NCI-H187 treated with DMSO at 0.1 percent for 48 hours (cell line): ENCODE measurements at regions not wholly inside any gene's neighbourhood (a gene's known extent, or its start where the extent isn't known, plus 50 kb on each side); places are given as distances from the start of the nearest gene placed in this dataset.

Experiments used
- DNase-seq: peaks from one replicate; lab custom pipeline; 2025; lab: John Stamatoyannopoulos, UW

DNA sequence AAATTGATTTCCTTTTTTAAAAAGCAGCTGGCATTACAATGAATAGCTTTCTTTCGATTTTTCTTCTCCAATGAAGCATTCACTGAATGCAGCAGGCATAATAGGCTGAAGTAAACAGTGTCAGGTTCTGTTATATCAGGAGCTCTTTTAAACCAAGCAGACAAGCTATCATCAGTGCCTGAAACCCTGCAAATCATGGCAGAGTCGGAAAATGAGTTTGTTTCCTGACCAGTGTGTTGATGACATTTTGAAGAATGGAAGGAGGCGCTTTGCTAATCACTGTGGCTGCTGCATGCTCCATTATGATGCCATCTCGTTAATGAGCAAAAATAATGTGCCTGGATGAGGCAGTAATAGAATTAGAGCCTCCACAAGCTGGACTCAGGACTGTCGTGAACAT, 284.5 kb downstream of the ZNF608 start:
- peak; percentile 45 for DNase-seq

DNA sequence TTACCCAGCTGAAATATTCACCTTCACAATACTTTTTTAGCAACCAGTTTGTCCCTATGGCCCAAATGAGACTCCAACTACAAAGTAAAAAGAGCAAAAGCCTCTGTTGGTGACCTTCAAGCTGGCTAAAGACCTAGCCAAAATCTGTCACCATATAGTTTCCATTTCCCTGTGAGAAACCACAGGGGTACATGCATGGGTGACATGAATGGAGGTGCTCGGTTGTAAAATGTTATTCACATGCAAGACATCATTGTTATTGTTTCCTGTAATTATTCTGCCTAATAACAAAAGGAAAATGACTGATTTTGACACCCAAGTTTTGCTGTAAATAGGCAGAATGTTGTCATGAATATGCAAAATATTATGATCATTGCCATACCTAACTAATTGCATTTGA, 285.3 kb downstream of the ZNF608 start:
- no peak for DNase-seq

DNA sequence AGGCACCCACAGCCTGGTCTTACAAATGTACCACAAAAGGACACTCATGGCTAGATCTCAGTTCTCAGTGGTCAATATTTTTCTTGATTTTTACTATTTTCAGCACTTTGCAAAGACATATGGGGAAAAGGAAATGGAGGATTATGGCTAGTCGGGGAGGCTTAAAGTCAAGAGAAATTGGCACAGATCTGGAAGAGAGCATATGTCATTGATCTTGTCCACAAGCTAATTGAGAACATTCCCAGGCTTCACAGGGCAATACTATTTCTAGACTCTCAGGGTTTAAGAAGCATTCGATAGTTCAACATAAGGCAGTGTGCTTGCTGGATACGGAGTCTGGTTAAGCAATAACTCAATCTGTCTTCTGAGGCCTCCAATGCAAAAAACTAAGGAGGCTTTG, 285.8 kb downstream of the ZNF608 start:
- DNase-seq = no peak

DNA sequence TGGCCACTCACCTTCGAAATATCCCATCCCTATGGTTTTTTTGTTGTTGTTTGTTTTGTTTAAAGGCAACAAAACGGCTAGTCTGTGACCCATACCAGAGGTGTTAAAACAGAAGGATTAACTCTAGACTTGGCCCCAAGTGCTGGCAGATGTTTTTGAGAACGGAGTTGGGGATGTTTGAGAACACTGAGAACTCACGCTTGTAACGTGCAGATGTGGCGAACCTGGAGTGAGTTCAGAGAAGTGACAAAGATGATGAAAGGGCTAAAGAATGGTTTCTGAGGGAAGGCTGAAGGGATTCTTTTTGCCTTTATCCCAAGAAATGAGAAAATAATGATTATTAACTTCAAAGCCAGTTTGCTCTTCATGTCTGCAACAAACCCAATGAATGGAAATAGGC, 286.5 kb downstream of the ZNF608 start:
- no peak for DNase-seq

DNA sequence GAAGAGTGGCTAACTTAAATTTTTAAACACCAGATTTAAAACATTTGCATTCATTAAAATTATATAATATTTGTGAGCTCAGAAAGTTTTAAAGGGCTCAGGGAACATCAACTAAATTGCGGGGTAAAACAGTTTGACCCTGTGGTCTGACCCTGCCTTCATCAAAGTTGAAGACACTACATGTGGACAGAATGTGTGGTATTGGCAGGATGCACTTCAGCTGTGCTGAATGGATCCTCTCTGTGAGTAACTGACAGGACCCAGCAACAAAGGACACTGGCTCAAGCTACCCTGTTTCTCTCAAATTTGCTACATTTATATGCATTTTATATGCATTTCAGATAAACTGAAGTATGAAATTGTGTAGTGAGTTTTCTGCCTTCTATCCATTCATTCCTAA, 288.5 kb downstream of the ZNF608 start:
- DNase-seq = no peak

DNA sequence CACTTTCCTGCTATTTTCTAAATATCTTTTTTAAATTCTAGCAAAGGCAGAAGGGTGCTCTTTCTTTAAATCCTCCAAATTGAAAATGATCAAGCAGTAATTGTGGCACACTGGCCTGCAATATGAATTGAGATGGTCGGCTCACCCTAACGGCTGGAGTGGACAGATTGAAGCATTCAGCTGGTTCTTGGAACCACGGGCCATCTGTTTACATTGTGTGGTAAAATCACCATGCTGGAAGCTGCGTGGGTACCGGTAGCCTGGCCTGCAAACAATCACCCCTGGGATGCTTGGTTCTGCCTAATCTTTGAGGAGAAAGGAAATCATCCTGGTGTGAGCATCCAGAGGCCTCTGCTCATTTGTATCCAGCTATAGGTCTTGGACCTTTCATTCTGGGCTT, 289.3 kb downstream of the ZNF608 start:
- DNase-seq = no peak

DNA sequence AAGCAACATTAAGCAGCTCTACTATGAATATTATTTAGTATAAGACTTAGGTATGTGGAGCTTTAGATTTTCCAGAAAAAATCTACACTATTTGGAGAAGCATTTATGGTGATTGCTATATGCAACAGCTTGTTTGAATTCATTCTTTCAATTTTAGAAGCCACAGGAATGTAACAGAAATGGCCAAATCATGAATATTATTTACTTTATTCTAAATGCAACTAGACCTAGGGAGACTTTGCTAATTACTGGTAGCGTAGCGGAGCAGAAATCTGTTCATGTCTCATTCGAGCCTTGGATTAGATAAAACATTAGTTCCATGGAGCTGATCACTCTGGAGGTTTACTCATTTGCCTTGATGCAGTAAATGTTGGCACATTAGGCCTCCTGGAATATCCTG, 290.2 kb downstream of the ZNF608 start:
- DNase-seq = no peak

DNA sequence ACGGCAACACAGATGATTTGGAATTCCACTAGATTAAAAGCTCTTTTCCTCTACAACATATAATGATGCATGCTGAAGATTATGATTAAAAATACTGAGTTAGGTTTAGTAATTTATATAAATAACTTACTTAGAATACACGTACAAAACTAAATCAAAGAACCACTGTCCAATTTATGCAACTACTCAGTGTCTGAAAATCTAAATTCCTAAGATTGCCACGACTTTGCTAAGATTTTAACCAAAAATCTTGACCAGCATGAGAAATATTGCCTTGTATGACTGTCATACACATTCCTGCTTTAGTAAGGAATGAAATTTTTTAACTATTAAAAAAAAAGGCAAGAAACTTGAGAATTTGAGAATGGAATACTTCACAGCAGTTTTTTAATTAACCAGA, 292.4 kb downstream of the ZNF608 start:
- no peak for DNase-seq

DNA sequence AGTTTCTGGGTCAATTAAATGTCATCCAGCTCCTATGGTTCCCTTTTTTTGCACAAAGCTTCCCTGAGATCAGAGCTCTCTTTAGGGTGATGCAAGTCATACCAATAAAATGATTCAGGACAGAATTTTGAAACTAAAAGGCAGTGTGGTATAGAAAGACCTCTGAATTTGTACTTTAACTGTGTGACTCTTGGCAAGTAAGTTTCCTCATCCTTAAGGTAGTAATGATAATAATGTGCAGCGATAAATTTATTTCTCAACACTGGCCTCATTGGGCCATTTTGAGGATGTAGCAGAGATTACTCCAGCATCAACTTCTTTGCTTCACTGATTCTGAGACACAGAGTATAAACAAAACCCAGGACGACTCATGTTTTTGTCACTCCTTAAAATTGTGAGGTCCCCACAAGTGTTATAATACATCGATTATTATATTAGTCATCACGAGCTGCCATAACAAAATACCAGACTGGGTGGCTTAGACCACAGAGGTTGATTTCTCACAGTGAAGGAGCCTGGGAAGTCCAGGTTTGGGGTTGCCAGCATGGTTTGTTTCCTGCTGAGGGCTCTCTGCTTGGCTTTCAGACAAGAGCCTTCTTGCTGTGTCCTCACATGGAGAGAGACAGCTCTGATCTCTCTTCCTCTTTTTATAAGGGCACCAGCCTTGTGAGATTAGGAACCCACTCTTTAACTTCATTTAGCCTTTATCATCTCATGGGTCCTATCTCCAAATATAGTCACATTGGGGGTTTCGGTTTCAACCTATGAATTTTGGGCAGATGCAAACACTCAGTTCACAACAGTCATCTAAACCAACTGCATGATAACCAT, 293.0 kb downstream of the ZNF608 start:
- DNase-seq = no peak

DNA sequence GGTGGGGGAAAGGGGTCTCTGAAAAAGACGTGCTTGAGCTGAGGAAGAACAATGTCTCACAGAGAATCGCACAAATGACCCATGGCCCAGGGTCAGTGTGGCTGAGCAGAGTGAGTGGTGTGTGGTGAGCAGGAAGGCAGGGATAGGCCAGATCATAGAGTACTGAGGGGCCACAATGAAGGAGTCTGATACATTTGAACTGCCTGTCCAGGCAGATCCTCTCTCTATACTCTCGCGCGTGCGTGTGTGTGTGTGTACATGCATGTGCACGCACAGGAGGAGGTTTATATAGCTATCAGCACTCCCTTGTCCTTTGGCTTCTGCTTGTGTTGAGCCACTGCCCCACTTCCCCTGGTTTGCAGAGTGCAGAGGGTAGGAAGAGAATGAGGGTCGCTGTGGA, 294.0 kb downstream of the ZNF608 start:
- DNase-seq = no peak

DNA sequence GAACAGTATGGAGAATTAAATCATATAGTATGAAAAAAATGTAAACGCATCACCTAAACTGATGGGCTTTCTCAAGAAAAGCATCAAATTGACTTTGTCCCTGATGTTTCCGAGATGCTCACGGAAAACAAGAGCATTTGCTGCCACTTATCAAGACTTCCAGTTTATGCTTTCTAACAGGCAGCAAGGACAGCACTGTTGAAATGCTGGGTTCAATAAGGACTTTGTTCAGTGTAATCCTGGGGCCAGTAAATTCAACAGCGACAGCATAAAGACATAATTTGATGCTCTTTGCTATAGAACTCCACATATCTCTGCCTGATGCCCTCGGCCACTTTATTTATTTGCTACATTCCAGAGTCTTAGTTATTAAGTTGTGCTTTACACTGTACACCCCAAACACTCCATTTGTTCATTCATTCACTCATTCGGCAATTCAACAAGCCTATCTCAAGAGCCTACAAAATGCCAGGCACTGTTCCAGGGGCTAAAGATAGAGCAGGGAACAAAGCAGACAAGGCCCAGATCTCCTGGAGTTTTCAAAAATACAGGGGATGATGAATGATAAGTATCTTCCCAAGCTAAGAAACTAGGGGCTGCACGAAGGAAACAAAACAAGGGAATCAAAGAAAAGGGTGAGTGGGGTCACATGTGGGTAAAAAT, 294.6 kb downstream of the ZNF608 start:
- DNase-seq = no peak

DNA sequence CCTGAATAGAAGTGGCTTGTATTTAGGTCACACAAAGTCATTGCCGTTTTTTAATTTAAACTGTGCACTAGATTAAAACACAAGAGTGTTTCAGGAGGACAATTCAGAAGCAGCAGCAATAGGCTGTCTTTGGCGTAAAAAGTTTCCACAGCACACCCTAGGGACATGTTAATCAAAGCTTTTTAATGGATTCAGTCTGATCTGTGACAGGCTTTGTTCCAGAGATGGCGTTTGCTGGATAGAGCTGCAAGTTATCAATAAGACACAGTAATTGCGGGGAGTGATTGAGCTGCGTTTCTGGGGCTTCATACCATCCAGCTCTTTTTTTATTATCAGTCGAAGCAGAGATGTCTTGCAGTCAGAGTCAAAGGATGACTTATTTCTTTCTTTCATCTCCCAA, 300.3 kb downstream of the ZNF608 start:
- DNase-seq = no peak

DNA sequence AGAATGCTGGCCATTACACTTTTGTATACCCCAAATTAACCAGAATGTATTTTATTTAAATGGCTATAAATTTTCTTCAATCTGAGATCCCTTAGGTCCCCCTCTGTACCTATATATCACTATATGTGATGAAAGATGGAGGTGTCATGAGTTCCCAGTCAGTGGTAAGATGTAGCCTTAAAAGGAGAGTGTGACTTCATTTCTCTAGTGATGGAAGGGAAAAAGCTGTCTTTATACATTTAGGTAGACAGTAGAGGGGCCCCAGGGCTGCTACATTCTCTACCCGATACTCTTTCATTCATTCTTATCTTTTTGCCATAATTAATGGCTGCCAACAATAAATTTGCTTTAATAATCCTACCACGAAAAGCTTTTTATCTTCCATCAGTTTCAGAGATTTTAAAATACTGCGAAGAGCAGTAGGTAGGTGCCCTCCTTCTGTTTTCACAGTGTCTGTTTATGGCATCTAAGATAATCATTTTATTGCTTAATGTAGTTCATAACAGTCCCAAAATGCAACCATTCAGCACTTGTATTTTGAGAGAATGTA, 301.3 kb downstream of the ZNF608 start:
- no peak for DNase-seq

DNA sequence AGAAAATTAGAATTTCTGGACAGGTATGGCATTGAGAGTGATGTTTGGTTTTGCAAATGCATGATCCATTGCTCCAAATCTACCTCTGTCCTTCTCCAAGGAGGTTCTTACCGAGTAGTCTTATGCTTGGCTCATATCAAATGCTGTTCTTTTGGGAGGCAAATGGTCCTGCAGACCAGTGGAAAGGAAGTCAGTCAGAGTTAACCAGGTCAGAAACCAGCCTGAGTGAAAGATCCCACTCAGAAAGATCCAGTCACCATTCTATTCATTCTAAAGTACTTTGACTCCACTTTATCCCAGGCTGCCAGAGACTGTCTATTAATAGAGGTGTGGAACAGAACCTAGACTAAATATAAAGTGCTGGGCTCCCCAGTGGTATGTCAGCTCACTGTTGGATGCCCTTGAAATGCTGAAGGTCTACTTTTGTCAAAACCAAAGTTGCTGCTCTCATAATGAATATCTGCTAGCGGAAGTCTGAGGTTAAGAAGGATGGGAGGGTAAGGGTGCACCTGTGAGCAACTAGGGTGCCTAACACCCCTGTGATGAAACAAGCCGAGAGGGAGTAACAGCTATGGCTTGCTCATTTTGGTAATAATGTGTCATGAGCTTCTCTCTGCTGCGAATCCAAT, 302.2 kb downstream of the ZNF608 start:
- no peak for DNase-seq

DNA sequence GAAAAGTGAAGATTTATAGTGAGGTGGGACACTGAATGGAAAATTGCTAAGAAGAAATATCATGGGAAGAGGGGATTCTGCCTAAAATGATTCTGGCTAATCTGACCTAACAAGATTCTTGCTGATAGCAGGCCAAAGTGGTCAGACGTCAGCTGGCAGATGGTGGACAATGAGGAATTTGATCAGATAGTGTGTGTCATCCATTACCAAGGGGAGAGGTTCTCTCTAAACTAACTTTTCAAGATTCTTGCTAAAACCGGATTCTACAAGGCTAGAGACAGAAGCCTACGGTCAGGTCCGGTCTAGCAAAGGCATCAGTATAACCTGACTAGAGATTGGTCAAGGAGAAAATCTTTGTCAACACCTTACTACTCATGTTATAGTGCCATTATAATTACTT, 306.0 kb downstream of the ZNF608 start:
- no peak for DNase-seq

DNA sequence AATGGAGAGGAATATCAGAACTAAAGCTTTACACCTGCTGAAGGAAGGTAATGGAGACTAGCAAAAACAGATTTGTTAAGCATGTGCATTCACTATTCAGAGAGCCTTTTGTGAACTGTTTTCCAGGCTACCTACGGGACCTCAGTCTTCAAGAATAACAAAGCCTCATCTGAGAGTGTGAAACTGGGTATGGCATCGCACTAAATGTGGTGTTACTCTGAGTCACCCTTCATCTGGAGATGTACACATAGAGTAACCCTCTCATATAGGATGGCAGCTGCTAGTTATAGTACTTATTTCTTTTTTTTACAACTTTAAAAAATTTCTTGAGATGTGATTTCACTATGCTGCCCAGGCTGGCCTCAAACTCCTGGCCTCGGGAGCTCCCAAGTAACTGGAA, 306.8 kb downstream of the ZNF608 start:
- DNase-seq = peak; percentile 72

DNA sequence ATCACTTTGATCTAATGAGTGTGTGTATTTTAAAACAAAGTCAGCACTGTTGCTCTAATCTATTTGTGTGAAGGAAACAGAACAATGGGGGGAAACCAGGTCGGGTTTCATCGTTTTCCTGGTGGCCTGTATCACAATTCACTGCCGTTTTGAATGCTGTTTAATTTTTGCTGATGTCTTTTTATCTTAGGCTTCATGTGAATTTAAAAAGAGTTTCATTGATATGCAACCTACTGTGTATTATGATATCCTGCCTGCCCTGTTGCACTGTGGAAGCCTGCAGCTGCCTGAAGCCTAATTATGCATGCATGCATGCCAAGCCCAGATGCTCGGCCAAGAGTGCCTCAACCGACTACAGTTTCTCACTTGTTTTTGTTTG, 307.5 kb downstream of the ZNF608 start:
- no peak for DNase-seq

DNA sequence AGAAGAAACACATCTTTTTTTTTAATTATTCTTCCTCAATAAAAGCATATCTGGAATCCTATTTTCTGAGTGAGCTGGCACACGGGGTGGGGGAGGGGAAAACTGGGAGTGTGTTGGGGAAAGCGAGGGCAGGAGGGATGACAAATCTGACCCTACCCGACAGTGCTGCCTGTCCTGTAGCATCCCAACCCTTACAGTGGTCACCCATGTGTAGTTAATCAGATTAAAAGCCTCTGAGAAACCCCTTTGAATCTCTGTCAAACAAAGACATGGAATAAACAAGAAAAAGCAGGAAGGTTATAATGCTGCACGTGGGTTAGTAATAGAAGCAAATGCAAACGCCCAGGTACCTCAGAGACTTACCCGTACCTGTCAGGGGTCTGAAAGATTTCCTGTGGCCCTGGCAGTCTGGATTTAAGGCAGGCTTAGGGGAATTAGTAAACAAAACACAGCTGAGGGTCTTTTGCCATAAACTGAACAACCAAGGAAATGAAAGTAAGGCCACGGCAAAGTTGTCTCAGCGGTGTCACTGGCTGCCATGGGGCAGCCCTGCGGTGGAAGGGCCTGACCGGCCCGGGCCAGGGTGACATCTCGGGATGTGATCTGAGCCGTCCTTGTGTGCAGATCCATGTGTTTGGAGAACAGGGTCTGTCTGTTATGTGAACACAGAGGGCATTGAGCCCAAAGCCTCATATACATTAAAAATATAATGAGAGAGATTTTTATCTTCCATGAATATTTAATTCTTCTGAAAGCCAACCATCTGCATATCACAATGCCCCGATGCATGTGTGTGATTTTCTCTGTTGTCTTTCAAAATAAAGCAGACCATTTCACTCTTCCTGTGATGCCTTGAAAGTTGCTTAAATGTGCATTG, 308.2 kb downstream of the ZNF608 start:
- no peak for DNase-seq

DNA sequence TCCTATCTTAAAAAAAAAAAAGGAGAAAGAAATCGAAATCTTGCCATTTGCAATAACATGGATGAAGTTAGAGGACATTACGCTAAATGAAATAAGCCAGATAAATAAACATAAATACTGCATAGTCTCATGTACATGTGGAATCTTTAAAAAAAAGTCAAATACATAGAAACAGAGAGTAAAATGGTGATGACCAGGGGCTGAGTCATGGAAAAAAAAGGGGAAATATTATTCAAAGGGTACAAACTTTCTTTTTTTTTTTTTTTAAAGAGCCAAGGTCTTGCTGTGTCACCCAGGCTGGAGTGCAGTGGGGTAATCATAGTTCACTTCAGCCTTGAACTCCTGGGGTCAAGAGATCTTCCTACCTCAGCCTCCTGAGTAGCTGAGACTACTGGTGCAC, 310.1 kb downstream of the ZNF608 start:
- no peak for DNase-seq

DNA sequence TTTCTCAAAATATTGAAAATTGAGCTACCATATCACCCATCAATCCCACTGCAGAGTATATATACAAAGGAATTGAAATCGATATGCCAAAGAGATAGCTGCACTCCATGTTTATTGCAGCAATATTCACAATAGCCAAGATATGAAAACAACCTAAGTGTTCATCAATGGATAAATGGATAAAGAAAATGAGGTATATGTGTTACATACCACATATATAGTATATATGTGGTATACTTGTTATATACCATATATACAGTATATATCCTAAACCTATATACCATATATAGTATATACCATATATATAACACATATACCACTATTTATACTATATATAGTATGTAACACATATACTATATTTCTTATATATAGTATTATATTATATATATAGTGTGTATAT, 313.3 kb downstream of the ZNF608 start:
- no peak for DNase-seq

DNA sequence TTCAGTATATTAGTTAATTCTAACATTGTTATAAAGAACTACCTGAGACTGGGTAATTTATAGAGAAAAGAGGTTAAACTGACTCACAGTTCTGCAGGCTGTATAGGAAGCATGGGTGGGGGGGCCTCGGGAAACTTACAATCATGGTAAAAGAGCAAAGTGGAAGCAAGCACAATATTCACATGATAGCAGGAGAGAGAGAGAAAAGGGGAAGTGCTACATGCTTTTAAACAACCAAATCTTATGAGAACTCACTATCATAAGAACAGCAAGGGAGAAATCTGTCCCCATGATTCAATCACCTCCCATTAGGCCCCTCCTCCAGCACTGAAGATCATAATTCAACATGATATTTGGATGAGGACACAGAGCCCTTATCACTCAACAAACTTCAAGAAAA, 324.9 kb downstream of the ZNF608 start:
- DNase-seq = no peak

DNA sequence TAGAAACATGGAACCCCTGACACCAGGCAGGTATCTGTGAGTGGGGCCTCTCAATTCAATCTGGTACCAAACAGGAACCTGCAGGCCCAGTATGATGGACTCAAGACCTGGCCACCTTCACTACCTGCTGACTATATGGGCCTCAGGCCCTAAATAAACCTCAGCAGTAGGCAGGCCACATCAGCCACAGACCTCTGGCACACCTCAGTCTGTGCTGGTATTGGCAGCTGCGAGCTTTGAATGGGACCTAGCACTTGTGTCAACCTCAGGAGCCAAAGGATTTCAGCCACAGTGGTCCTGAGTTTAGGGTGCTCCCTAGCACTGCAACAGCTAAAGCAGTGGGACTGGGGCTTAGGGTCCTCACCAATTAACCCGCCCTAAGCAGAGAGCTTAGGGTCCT, 325.5 kb downstream of the ZNF608 start:
- DNase-seq = no peak
